GM23338 (cell line): ENCODE measurements at regions not wholly inside any gene's neighbourhood (a gene's known extent, or its start where the extent isn't known, plus 50 kb on each side); places are given as distances from the start of the nearest gene placed in this dataset.

Source experiments
- ATAC-seq: fragments of 200-7000 bp; cut with Tn5 transposase; 3 replicates; pipeline ENCODE4 v1.9.1; 2020
- DNase-seq: peaks from one replicate; pipeline ENCODE4 v3.0.0-alpha.2; 2015; ENCODE audit warnings: low spot score
- H2AFZ ChIP-seq: fragments of 200-600 bp; sonication (generic); 2 replicates; pipeline ENCODE4 v1.8.0; 2016; ENCODE audit warnings: antibody characterized with exemption, mild to moderate bottlenecking, moderate library complexity
- H3F3A ChIP-seq: fragments of 200-600 bp; sonication (generic); replicated peaks from 2 replicates; pipeline ENCODE4 v1.8.0; 2017; ENCODE audit warnings: antibody characterized with exemption, mixed run types, low read depth
- H3K27ac ChIP-seq: fragments of 200-600 bp; sonication (generic); 2 replicates; pipeline ENCODE4 v1.6.1; 2016; ENCODE audit warnings: low read depth
- H3K27me3 ChIP-seq: fragments of 200-600 bp; sonication (generic); 2 replicates; pipeline ENCODE4 v1.8.0; 2016; ENCODE audit warnings: mild to moderate bottlenecking, mixed run types, moderate library complexity; ENCODE audit not compliant: insufficient read depth
- H3K36me3 ChIP-seq: fragments of 200-600 bp; sonication (generic); 2 replicates; pipeline ENCODE4 v1.8.0; 2016; ENCODE audit warnings: mild to moderate bottlenecking; ENCODE audit not compliant: insufficient read depth
- H3K4me1 ChIP-seq: fragments of 200-600 bp; sonication (generic); 2 replicates; pipeline ENCODE4 v1.8.0; 2016; ENCODE audit warnings: mild to moderate bottlenecking, moderate library complexity; ENCODE audit not compliant: insufficient read depth
- H3K4me2 ChIP-seq: fragments of 200-600 bp; sonication (generic); 2 replicates; pipeline ENCODE4 v1.7.1; 2017; ENCODE audit warnings: mixed run types
- H3K4me3 ChIP-seq: fragments of 200-600 bp; sonication (generic); 2 replicates; pipeline ENCODE4 v1.6.1; 2016; ENCODE audit warnings: mixed run types
- H3K79me2 ChIP-seq: fragments of 200-600 bp; sonication (generic); replicated peaks from 2 replicates; pipeline ENCODE4 v1.8.0; 2017; ENCODE audit warnings: mild to moderate bottlenecking; ENCODE audit not compliant: insufficient read depth
- H3K9me2 ChIP-seq: fragments of 200-600 bp; sonication (generic); 2 replicates; pipeline ENCODE4 v1.8.0; 2017; ENCODE audit not compliant: insufficient read depth
- H4K20me1 ChIP-seq: fragments of 200-600 bp; sonication (generic); replicated peaks from 2 replicates; pipeline ENCODE4 v1.8.0; 2017; ENCODE audit warnings: mild to moderate bottlenecking; ENCODE audit not compliant: insufficient read depth
- H3K27ac Mint-ChIP-seq: 2 replicates; pipeline ENCODE4 v1.8.0; 2020; ENCODE audit warnings: inconsistent platforms, mild to moderate bottlenecking, moderate library complexity, mixed read lengths
- H3K27me3 Mint-ChIP-seq: 3 replicates; pipeline ENCODE4 v1.8.0; 2022; ENCODE audit warnings: low read depth, mild to moderate bottlenecking, moderate library complexity, mixed read lengths, inconsistent platforms; ENCODE audit not compliant: insufficient read depth, poor library complexity
- H3K36me3 Mint-ChIP-seq: 3 replicates; pipeline ENCODE4 v1.8.0; 2021; ENCODE audit warnings: low read depth, mild to moderate bottlenecking, inconsistent platforms, moderate library complexity, mixed read lengths
- H3K4me1 Mint-ChIP-seq: 3 replicates; pipeline ENCODE4 v1.8.0; 2020; ENCODE audit warnings: mild to moderate bottlenecking, inconsistent platforms, mixed read lengths
- H3K4me3 Mint-ChIP-seq: 3 replicates; pipeline ENCODE4 v1.8.0; 2021; ENCODE audit warnings: moderate library complexity, mild to moderate bottlenecking, inconsistent platforms, mixed read lengths
- H3K9me3 Mint-ChIP-seq: 3 replicates; pipeline ENCODE4 v1.8.0; 2020; ENCODE audit warnings: moderate library complexity, mild to moderate bottlenecking, inconsistent platforms, mixed read lengths
- CREB1 ChIP-seq: fragments of 250-450 bp; sonication (Bioruptor Pico); IDR thresholded peaks from 2 replicates; pipeline ENCODE4 v1.5.0; 2020; ENCODE audit warnings: low read depth, mild to moderate bottlenecking, moderate library complexity
- CTCF ChIP-seq, 2 experiments: fragments of 200-600 bp in 1 of 2; sonication (generic) in 1 of 2; conservative IDR thresholded peaks; 2 replicates each; pipeline versions ENCODE4 v1.5.1 to v1.6.1; 2016 to 2017; ENCODE audit warnings: antibody characterized with exemption in 2 of 2, low read depth in 2 of 2, mild to moderate bottlenecking in 2 of 2, moderate library complexity in 1 of 2
- ETS1 ChIP-seq: IDR thresholded peaks from 2 replicates; pipeline ENCODE4 v1.6.1; 2016; ENCODE audit warnings: antibody characterized with exemption
- EZH2 ChIP-seq: fragments of 200-600 bp; sonication (generic); IDR thresholded peaks from one replicate; pipeline ENCODE4 v1.8.0; 2017; ENCODE audit warnings: antibody characterized with exemption, mild to moderate bottlenecking, low read depth; ENCODE audit not compliant: unreplicated experiment
- EZH2phosphoT487 ChIP-seq: fragments of 200-600 bp; sonication (generic); IDR thresholded peaks from one replicate; pipeline ENCODE4 v1.8.1; 2018; ENCODE audit warnings: antibody characterized with exemption; ENCODE audit not compliant: unreplicated experiment
- JUNB ChIP-seq: IDR thresholded peaks from one replicate; pipeline ENCODE4 v1.6.1; 2016; ENCODE audit warnings: antibody characterized with exemption; ENCODE audit not compliant: unreplicated experiment
- NANOG ChIP-seq: IDR thresholded peaks from 2 replicates; pipeline ENCODE4 v1.6.1; 2016; ENCODE audit warnings: antibody characterized with exemption, borderline replicate concordance
- POLR2AphosphoS5 ChIP-seq: IDR thresholded peaks from 2 replicates; pipeline ENCODE4 v1.6.1; 2016; ENCODE audit warnings: antibody characterized with exemption, low read depth
- REST ChIP-seq: IDR thresholded peaks from one replicate; pipeline ENCODE4 v1.6.1; 2018; ENCODE audit warnings: antibody characterized with exemption; ENCODE audit not compliant: unreplicated experiment
- STAT1 ChIP-seq: IDR thresholded peaks from one replicate; pipeline ENCODE4 v1.6.1; 2016; ENCODE audit warnings: antibody characterized with exemption; ENCODE audit not compliant: unreplicated experiment
- ZNF114 ChIP-seq: fragments of 250-450 bp; sonication (Bioruptor Pico); IDR thresholded peaks from 2 replicates; pipeline ENCODE4 v1.5.0; 2020; ENCODE audit warnings: mild to moderate bottlenecking, moderate library complexity
- ZNF331 ChIP-seq: fragments of 250-450 bp; sonication (Bioruptor Pico); IDR thresholded peaks from 2 replicates; pipeline ENCODE4 v1.5.0; 2020; ENCODE audit warnings: low read depth, mild to moderate bottlenecking, moderate library complexity
- ZNF462 ChIP-seq: fragments of 250-450 bp; sonication (Bioruptor Pico); IDR thresholded peaks from 2 replicates; pipeline ENCODE4 v1.5.0; 2020; ENCODE audit warnings: mild to moderate bottlenecking, moderate library complexity

- H3K36me3 ChIP-seq = peaks cover 57% of the 10 kb centered on the region
- peaks cover 83% of the 10 kb centered on the region for H3K36me3 Mint-ChIP-seq
- no peaks in the 10 kb centered on the region for H3K4me1 ChIP-seq
- H3K9me3 Mint-ChIP-seq = peaks cover 73% of the 10 kb centered on the region
- H3K4me1 Mint-ChIP-seq = no peaks in the 10 kb centered on the region
- H3K27ac ChIP-seq = no peak overlapping the region
- H3K4me3 Mint-ChIP-seq = no peak overlapping the region
- H3K9me2 ChIP-seq = no peaks in the 10 kb centered on the region
- ATAC-seq (no peak), DNase-seq (no peak)
- TF ChIP-seq REST (no peak), ZNF114 (no peak), CTCF (conservative IDR thresholded peaks at IDR 0.05; ENCODE audit: low read depth in 2 of 2) (no peak), EZH2 (no peak), EZH2phosphoT487 (no peak), CREB1 (CRISPR knock-in tag) (no peak), ZNF331 (CRISPR knock-in tag) (no peak), STAT1 (no peak), JUNB (no peak), NANOG (no peak), POLR2AphosphoS5 (no peak), ETS1 (no peak), ZNF462 (CRISPR knock-in tag) (no peak)
- H3F3A ChIP-seq = peaks cover 15% of the 10 kb centered on the region; the same call in 1 of the 2 replicates
- no peak overlapping the region for H2AFZ ChIP-seq
- no peak overlapping the region for H3K4me2 ChIP-seq
- no peak overlapping the region; the same call in 1 of the 2 replicates for H3K4me3 ChIP-seq
- no peaks in the 10 kb centered on the region for H3K27me3 ChIP-seq
- no peak overlapping the region for H3K27ac Mint-ChIP-seq
- H3K27me3 Mint-ChIP-seq = peaks cover 13% of the 10 kb centered on the region
- H3K79me2 ChIP-seq = peaks cover 36% of the 10 kb centered on the region
- 0 out of 2 replicates have a peak, but pooled peaks cover 5% of the 10 kb centered on the region for H4K20me1 ChIP-seq
Observed at GRCh38 chr19:20397292-20397691, 168.3 kb downstream of the ZNF737 start.
